GM12865 (cell line): ENCODE measurements at regions not wholly inside any gene's neighbourhood (a gene's known extent, or its start where the extent isn't known, plus 50 kb on each side); places are given as distances from the start of the nearest gene placed in this dataset.

Experiments used
- DNase-seq: peaks from one replicate; pipeline ENCODE4 v3.0.0; 2010; ENCODE audit warnings: low read depth
- H3K4me3 ChIP-seq: 2 replicates; pipeline ENCODE4 v1.5.1; 2011; ENCODE audit warnings: mild to moderate bottlenecking, low read depth, low read length, control low read depth
- TF ChIP-seq, protein P1 (sequence below): IDR thresholded peaks from 2 replicates; pipeline ENCODE4 v1.5.1; 2011; ENCODE audit warnings: low read length, control low read depth, low read depth, inconsistent platforms; ENCODE audit not compliant: insufficient read depth; ENCODE audit errors: missing control alignments

DNA sequence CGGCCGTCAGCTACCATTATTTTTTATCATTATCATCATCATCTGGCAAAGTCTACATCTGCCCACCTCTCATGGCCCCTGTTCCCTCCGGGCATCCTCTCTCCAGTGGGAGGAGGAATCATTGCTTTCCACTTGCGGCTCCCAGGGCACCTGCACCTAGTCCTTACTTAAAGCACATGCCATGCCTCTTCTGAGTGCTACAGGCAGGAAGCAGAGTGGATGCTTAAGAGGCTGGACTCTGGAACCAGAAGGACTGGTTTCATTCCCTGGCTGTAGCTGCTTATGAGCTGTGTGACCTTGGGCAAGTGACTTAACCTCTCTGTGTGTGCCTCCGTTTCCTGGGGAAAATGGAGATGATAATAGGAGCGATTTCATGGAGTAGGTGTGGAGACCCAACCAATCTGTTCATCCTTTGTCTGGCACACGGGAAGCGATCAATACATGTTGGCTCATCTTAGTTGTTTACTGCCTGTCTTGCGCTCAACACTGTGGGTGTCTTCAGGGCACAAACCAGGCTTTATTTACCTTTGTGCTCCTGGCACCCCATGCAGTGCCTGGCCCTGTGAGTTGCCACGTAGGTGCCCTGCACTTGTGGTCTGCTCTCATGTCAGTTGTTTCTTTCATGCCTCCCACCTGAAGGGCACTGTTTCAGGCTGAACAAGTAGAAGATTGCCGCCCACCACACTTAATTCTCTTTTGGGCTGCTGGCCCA, 317.0 kb upstream of the SULF2 start:
- TF ChIP-seq, protein P1, sequence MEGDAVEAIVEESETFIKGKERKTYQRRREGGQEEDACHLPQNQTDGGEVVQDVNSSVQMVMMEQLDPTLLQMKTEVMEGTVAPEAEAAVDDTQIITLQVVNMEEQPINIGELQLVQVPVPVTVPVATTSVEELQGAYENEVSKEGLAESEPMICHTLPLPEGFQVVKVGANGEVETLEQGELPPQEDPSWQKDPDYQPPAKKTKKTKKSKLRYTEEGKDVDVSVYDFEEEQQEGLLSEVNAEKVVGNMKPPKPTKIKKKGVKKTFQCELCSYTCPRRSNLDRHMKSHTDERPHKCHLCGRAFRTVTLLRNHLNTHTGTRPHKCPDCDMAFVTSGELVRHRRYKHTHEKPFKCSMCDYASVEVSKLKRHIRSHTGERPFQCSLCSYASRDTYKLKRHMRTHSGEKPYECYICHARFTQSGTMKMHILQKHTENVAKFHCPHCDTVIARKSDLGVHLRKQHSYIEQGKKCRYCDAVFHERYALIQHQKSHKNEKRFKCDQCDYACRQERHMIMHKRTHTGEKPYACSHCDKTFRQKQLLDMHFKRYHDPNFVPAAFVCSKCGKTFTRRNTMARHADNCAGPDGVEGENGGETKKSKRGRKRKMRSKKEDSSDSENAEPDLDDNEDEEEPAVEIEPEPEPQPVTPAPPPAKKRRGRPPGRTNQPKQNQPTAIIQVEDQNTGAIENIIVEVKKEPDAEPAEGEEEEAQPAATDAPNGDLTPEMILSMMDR: no peak
- DNase-seq: no peak
- H3K4me3 ChIP-seq: no peak overlapping the region

DNA sequence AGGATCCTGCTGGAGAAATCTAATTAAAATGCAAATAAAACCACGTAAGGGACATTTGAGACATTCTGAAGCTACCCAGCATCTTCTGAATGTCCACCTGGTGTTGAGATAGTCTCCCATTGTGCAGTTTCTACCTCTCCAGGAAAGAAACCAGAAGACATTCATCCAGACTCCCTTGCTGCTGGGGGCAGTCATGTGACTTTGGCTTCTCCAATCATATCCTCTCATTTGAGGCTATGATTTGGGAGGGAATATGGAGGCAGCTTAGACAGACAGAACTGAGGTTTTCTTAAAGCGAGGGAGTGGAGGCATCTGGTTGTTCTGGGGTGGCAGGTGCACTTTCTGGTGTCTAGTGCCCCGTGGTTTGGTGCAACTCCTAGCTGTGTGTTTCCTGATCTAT, 315.2 kb upstream of the SULF2 start:
- TF ChIP-seq, protein P1: no peak

GRCh38 chr20:48098866-48099265, 313.6 kb upstream of the SULF2 start:
- DNase-seq: no peak
- H3K4me3 ChIP-seq: no peak overlapping the region
- TF ChIP-seq, protein P1: no peak

More for the DNA sequence above, 315.2 kb upstream of the SULF2 start:
- DNase-seq: no peak
- no peak overlapping the region for H3K4me3 ChIP-seq

GRCh38 chr20:48098099-48098498, 312.8 kb upstream of the SULF2 start:
- TF ChIP-seq, protein P1: no peak
- no peak for DNase-seq
- no peak overlapping the region for H3K4me3 ChIP-seq

GRCh38 chr20:48096957-48097890, 311.9 kb upstream of the SULF2 start:
- H3K4me3 ChIP-seq: no peak overlapping the region
- TF ChIP-seq, protein P1: no peak
- DNase-seq: no peak

DNA sequence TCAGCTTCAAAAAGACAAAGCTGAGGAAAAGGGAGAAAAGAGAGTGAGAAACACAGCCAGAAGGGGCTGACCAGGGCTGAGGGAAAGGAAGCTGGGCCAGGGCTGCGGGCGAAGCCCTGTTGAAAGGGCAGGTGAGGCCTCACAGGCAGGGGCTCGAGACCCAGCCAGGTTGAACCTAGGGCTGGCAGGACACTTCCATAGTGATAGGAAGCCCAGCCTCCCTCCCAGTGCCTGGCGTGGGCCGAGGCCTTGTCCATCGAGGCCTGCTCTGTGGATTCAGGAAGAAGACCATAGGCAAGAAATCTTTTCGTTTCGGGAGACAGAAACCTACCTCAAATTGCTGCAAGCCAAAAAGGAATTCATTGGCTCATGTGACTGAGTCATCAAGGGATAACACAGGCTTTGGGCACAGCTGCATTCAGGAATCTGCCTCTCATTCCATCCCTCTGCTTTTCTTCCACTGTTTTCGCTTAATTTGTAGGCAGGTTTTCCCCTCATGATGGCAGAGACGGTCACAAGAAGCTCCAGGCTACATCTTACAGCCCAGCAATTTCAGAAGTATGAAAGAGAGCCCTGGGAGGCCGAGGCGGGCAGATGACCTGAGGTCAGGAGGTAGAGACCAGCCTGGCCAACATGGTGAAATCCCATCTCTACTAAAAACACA, 311.1 kb upstream of the SULF2 start:
- DNase-seq: no peak
- TF ChIP-seq, protein P1: no peak
- H3K4me3 ChIP-seq: no peak overlapping the region
